ENCODE measurements at regions not wholly inside any gene's neighbourhood (a gene's known extent, or its start where the extent isn't known, plus 50 kb on each side); places are given as distances from the start of the nearest gene placed in this dataset.

DNA sequence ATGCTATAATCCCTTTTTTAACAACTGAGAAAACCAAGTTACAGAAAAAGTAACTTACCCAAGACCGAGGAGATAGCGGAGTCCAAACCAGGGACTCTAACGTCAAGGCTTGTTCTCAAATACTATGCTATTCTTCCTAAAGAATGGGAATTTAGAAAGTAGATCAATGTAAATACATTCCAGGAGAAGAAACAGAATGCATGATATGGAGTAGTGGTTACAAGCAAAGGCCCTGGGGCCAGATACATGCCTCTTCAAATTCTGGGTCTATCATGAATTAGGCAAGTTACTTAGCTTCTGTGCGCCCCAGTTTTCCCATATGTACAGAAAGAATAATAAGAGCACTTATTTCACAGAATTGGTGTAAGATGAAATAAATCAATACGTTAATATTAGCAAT lies 102.0 kb upstream of the CHMP2B start:
- H3K4me3 ChIP-seq: no peak overlapping the region
- TF ChIP-seq, protein P1, sequence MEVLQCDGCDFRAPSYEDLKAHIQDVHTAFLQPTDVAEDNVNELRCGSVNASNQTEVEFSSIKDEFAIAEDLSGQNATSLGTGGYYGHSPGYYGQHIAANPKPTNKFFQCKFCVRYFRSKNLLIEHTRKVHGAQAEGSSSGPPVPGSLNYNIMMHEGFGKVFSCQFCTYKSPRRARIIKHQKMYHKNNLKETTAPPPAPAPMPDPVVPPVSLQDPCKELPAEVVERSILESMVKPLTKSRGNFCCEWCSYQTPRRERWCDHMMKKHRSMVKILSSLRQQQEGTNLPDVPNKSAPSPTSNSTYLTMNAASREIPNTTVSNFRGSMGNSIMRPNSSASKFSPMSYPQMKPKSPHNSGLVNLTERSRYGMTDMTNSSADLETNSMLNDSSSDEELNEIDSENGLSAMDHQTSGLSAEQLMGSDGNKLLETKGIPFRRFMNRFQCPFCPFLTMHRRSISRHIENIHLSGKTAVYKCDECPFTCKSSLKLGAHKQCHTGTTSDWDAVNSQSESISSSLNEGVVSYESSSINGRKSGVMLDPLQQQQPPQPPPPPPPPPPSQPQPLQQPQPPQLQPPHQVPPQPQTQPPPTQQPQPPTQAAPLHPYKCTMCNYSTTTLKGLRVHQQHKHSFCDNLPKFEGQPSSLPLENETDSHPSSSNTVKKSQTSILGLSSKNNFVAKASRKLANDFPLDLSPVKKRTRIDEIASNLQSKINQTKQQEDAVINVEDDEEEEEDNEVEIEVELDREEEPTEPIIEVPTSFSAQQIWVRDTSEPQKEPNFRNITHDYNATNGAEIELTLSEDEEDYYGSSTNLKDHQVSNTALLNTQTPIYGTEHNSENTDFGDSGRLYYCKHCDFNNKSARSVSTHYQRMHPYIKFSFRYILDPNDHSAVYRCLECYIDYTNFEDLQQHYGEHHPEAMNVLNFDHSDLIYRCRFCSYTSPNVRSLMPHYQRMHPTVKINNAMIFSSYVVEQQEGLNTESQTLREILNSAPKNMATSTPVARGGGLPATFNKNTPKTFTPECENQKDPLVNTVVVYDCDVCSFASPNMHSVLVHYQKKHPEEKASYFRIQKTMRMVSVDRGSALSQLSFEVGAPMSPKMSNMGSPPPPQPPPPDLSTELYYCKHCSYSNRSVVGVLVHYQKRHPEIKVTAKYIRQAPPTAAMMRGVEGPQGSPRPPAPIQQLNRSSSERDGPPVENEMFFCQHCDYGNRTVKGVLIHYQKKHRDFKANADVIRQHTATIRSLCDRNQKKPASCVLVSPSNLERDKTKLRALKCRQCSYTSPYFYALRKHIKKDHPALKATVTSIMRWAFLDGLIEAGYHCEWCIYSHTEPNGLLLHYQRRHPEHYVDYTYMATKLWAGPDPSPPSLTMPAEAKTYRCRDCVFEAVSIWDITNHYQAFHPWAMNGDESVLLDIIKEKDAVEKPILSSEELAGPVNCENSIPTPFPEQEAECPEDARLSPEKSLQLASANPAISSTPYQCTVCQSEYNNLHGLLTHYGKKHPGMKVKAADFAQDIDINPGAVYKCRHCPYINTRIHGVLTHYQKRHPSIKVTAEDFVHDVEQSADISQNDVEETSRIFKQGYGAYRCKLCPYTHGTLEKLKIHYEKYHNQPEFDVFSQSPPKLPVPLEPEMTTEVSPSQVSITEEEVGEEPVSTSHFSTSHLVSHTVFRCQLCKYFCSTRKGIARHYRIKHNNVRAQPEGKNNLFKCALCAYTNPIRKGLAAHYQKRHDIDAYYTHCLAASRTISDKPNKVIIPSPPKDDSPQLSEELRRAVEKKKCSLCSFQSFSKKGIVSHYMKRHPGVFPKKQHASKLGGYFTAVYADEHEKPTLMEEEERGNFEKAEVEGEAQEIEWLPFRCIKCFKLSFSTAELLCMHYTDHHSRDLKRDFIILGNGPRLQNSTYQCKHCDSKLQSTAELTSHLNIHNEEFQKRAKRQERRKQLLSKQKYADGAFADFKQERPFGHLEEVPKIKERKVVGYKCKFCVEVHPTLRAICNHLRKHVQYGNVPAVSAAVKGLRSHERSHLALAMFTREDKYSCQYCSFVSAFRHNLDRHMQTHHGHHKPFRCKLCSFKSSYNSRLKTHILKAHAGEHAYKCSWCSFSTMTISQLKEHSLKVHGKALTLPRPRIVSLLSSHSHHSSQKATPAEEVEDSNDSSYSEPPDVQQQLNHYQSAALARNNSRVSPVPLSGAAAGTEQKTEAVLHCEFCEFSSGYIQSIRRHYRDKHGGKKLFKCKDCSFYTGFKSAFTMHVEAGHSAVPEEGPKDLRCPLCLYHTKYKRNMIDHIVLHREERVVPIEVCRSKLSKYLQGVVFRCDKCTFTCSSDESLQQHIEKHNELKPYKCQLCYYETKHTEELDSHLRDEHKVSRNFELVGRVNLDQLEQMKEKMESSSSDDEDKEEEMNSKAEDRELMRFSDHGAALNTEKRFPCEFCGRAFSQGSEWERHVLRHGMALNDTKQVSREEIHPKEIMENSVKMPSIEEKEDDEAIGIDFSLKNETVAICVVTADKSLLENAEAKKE (CRISPR knock-in tag; IDR thresholded peaks at IDR 0.05): no peak
- TF ChIP-seq, protein P2, sequence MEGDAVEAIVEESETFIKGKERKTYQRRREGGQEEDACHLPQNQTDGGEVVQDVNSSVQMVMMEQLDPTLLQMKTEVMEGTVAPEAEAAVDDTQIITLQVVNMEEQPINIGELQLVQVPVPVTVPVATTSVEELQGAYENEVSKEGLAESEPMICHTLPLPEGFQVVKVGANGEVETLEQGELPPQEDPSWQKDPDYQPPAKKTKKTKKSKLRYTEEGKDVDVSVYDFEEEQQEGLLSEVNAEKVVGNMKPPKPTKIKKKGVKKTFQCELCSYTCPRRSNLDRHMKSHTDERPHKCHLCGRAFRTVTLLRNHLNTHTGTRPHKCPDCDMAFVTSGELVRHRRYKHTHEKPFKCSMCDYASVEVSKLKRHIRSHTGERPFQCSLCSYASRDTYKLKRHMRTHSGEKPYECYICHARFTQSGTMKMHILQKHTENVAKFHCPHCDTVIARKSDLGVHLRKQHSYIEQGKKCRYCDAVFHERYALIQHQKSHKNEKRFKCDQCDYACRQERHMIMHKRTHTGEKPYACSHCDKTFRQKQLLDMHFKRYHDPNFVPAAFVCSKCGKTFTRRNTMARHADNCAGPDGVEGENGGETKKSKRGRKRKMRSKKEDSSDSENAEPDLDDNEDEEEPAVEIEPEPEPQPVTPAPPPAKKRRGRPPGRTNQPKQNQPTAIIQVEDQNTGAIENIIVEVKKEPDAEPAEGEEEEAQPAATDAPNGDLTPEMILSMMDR (conservative IDR thresholded peaks at IDR 0.05; ENCODE audit: low read depth in 2 of 2): no peak
- TF ChIP-seq, protein P3, sequence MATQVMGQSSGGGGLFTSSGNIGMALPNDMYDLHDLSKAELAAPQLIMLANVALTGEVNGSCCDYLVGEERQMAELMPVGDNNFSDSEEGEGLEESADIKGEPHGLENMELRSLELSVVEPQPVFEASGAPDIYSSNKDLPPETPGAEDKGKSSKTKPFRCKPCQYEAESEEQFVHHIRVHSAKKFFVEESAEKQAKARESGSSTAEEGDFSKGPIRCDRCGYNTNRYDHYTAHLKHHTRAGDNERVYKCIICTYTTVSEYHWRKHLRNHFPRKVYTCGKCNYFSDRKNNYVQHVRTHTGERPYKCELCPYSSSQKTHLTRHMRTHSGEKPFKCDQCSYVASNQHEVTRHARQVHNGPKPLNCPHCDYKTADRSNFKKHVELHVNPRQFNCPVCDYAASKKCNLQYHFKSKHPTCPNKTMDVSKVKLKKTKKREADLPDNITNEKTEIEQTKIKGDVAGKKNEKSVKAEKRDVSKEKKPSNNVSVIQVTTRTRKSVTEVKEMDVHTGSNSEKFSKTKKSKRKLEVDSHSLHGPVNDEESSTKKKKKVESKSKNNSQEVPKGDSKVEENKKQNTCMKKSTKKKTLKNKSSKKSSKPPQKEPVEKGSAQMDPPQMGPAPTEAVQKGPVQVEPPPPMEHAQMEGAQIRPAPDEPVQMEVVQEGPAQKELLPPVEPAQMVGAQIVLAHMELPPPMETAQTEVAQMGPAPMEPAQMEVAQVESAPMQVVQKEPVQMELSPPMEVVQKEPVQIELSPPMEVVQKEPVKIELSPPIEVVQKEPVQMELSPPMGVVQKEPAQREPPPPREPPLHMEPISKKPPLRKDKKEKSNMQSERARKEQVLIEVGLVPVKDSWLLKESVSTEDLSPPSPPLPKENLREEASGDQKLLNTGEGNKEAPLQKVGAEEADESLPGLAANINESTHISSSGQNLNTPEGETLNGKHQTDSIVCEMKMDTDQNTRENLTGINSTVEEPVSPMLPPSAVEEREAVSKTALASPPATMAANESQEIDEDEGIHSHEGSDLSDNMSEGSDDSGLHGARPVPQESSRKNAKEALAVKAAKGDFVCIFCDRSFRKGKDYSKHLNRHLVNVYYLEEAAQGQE (IDR thresholded peaks at IDR 0.05; ENCODE audit: unreplicated experiment): no peak
- TF ChIP-seq JUNB (IDR thresholded peaks at IDR 0.05; ENCODE audit: unreplicated experiment) (no peak), EZH2phosphoT487 (IDR thresholded peaks at IDR 0.05; ENCODE audit: unreplicated experiment) (no peak), NANOG (IDR thresholded peaks at IDR 0.05; ENCODE audit: borderline replicate concordance) (no peak), STAT1 (IDR thresholded peaks at IDR 0.05; ENCODE audit: unreplicated experiment) (no peak), CREB1 (CRISPR knock-in tag; IDR thresholded peaks at IDR 0.05; ENCODE audit: low read depth) (no peak), POLR2AphosphoS5 (IDR thresholded peaks at IDR 0.05; ENCODE audit: low read depth) (no peak), ZNF331 (CRISPR knock-in tag; IDR thresholded peaks at IDR 0.05; ENCODE audit: low read depth) (no peak), EZH2 (IDR thresholded peaks at IDR 0.05; ENCODE audit: low read depth, unreplicated experiment) (no peak), ZNF114 (CRISPR knock-in tag; IDR thresholded peaks at IDR 0.05) (no peak)
- TF ChIP-seq, protein P4, sequence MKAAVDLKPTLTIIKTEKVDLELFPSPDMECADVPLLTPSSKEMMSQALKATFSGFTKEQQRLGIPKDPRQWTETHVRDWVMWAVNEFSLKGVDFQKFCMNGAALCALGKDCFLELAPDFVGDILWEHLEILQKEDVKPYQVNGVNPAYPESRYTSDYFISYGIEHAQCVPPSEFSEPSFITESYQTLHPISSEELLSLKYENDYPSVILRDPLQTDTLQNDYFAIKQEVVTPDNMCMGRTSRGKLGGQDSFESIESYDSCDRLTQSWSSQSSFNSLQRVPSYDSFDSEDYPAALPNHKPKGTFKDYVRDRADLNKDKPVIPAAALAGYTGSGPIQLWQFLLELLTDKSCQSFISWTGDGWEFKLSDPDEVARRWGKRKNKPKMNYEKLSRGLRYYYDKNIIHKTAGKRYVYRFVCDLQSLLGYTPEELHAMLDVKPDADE (IDR thresholded peaks at IDR 0.05): no peak
- no peaks in the 10 kb centered on the region for H3K27me3 ChIP-seq (ENCODE audit: insufficient read depth)
- Mint-ChIP-seq H3K36me3 (ENCODE audit: low read depth) (no peaks in the 10 kb centered on the region), H3K4me1 (peaks cover 10% of the 10 kb centered on the region; the same call in 2 of the 3 replicates), H3K9me3 (no peaks in the 10 kb centered on the region; the same call in 2 of the 3 replicates), H3K27me3 (ENCODE audit: insufficient read depth, low read depth, poor library complexity) (no peaks in the 10 kb centered on the region), H3K4me3 (no peak overlapping the region), H3K27ac (no peak overlapping the region)
- no peak for DNase-seq (ENCODE audit: low spot score)
- no peaks in the 10 kb centered on the region for H3K36me3 ChIP-seq (ENCODE audit: insufficient read depth)
- ATAC-seq: no peak
- H4K20me1 ChIP-seq (replicated peaks; ENCODE audit: insufficient read depth): no peaks in the 10 kb centered on the region
- H3K79me2 ChIP-seq (replicated peaks; ENCODE audit: insufficient read depth): no peaks in the 10 kb centered on the region
- 0 out of 2 replicates have a peak, but pooled peaks cover 4% of the 10 kb centered on the region for H3K4me1 ChIP-seq (ENCODE audit: insufficient read depth)
- H3K9me2 ChIP-seq (ENCODE audit: insufficient read depth): no peaks in the 10 kb centered on the region
- no peaks in the 10 kb centered on the region for H3F3A ChIP-seq (replicated peaks; ENCODE audit: low read depth)
- H3K27ac ChIP-seq (ENCODE audit: low read depth): no peak overlapping the region
- H3K4me2 ChIP-seq: no peak overlapping the region
- no peak overlapping the region for H2AFZ ChIP-seq
